OCI-LY7 (cell line): ENCODE measurements at regions not wholly inside any gene's neighbourhood (a gene's known extent, or its start where the extent isn't known, plus 50 kb on each side); places are given as distances from the start of the nearest gene placed in this dataset.

Experiments
- BruUV-seq: library from RNA; stranded (reverse); fragments of 400-500 nt; replicated peaks from 2 replicates; lab custom pipeline; 2021; lab: Mats Ljungman, UMichigan
- CTCF ChIA-PET: fragments of 300-600 bp; sonication (Branson Sonifier 250); formaldehyde crosslinking; loops from one replicate; lab custom pipeline; 2022; ENCODE audit warnings: antibody characterized with exemption; ENCODE audit not compliant: unreplicated experiment; lab: Charles Lee
- POLR2A ChIA-PET: fragments of 300-600 bp; sonication (Branson Sonifier 250); formaldehyde crosslinking; loops from one replicate; lab custom pipeline; 2022; ENCODE audit warnings: antibody characterized with exemption; lab: Charles Lee
- DNase-seq: peaks from one replicate; pipeline ENCODE4 v3.0.0-alpha.2; 2015; ENCODE audit warnings: low spot score
- H2AFZ ChIP-seq: fragments of 200-600 bp; sonication (generic), shearing (Covaris generic); 2 replicates; pipeline ENCODE4 v1.6.1; 2014; ENCODE audit warnings: mild to moderate bottlenecking, antibody characterized with exemption, low read length, moderate library complexity
- H3K27ac ChIP-seq: fragments of 200-600 bp; sonication (generic); 2 replicates; pipeline ENCODE4 v1.5.1; 2014; ENCODE audit warnings: mixed run types, low read depth, mild to moderate bottlenecking, moderate library complexity, low read length, inconsistent platforms; ENCODE audit not compliant: poor library complexity, severe bottlenecking
- H3K36me3 ChIP-seq: fragments of 200-600 bp; sonication (generic); 2 replicates; pipeline ENCODE4 v1.6.1; 2014; ENCODE audit warnings: mild to moderate bottlenecking, antibody characterized with exemption, low read length, moderate library complexity, mixed read lengths; ENCODE audit not compliant: insufficient read depth
- H3K4me1 ChIP-seq: fragments of 200-600 bp; sonication (generic); 2 replicates; pipeline ENCODE4 v1.5.1; 2014; ENCODE audit warnings: mild to moderate bottlenecking, low read length; ENCODE audit not compliant: insufficient read depth, poor library complexity, severe bottlenecking
- H3K4me2 ChIP-seq: fragments of 200-600 bp; sonication (generic); 2 replicates; pipeline ENCODE4 v1.6.1; 2014; ENCODE audit warnings: mild to moderate bottlenecking, low read length
- H3K4me3 ChIP-seq: fragments of 200-600 bp; sonication (generic); 2 replicates; pipeline ENCODE4 v1.5.1; 2014; ENCODE audit warnings: mild to moderate bottlenecking, low read depth, low read length; ENCODE audit not compliant: poor library complexity, severe bottlenecking
- H3K79me2 ChIP-seq: fragments of 200-600 bp; sonication (generic); 2 replicates; pipeline ENCODE4 v1.6.1; 2016; ENCODE audit warnings: low read depth, mild to moderate bottlenecking, low read length, moderate library complexity, mixed read lengths; ENCODE audit not compliant: insufficient read depth
- H3K9me2 ChIP-seq: fragments of 200-600 bp; sonication (generic); 2 replicates; pipeline ENCODE4 v1.6.1; 2016; ENCODE audit warnings: mild to moderate bottlenecking, low read length, mixed read lengths; ENCODE audit not compliant: insufficient read depth
- H3K9me3 ChIP-seq: fragments of 200-600 bp; sonication (generic); 2 replicates; pipeline ENCODE4 v1.6.1; 2014; ENCODE audit warnings: mild to moderate bottlenecking, mixed run types, low read length, mixed read lengths
- H4K20me1 ChIP-seq: fragments of 200-600 bp; sonication (generic); 2 replicates; pipeline ENCODE4 v1.6.1; 2014; ENCODE audit warnings: mild to moderate bottlenecking, antibody characterized with exemption, low read length, moderate library complexity, mixed read lengths; ENCODE audit not compliant: insufficient read depth
- CTCF ChIP-seq: fragments of 200-600 bp; sonication (generic); conservative IDR thresholded peaks from 2 replicates; pipeline ENCODE4 v1.5.1; 2014; ENCODE audit warnings: mild to moderate bottlenecking, antibody characterized with exemption, low read length, moderate library complexity, mixed read lengths
- EZH2phosphoT487 ChIP-seq: fragments of 200-600 bp; sonication (generic); IDR thresholded peaks from 2 replicates; pipeline ENCODE4 v1.6.1; 2018; ENCODE audit warnings: low read depth, borderline replicate concordance, mild to moderate bottlenecking, mixed run types, antibody characterized with exemption, low read length, moderate library complexity, mixed read lengths
- intact Hi-C: fragments of 100-400 bp; cut with micrococcal nuclease; formaldehyde crosslinking; loops from one replicate; pipeline ENCODE4 v1.10.0; 2022; ENCODE audit not compliant: unreplicated experiment

- no peak for TF ChIP-seq EZH2phosphoT487
- no peak for TF ChIP-seq CTCF
- H2AFZ ChIP-seq = no peak overlapping the region
- ChIA-PET CTCF (no interaction called here), POLR2A (interaction anchor here (1.1 kb wide), 1 partner anchor 25 kb away, joined by 3 read pairs; no protein-coding TSS in a partner anchor)
- H3K27ac ChIP-seq = no peak overlapping the region
- no peak overlapping the region for H3K4me3 ChIP-seq
- H3K79me2 ChIP-seq = no peaks in the 10 kb centered on the region
- no peaks in the 10 kb centered on the region for H3K4me1 ChIP-seq
- no TSS peak for BruUV-seq
- no peaks in the 10 kb centered on the region for H4K20me1 ChIP-seq
- no peaks in the 10 kb centered on the region for H3K36me3 ChIP-seq
- H3K4me2 ChIP-seq = no peak overlapping the region
- H3K9me3 ChIP-seq = no peaks in the 10 kb centered on the region
- no peaks in the 10 kb centered on the region for H3K9me2 ChIP-seq
- intact Hi-C loops = no loop called here
- DNase-seq = no peak
Observed at GRCh38 chr14:32003585-32003984, 73.5 kb upstream of the ARHGAP5 start.

GRCh38 chr14:32004300-32004699, 72.8 kb upstream of the ARHGAP5 start:
- Histone ChIP-seq H3K36me3 (no peaks in the 10 kb centered on the region), H3K27ac (no peak overlapping the region), H3K9me3 (no peaks in the 10 kb centered on the region), H3K4me1 (no peaks in the 10 kb centered on the region), H2AFZ (no peak overlapping the region), H3K9me2 (no peaks in the 10 kb centered on the region), H3K4me2 (no peak overlapping the region), H4K20me1 (no peaks in the 10 kb centered on the region), H3K79me2 (no peaks in the 10 kb centered on the region), H3K4me3 (no peak overlapping the region)
- CTCF ChIA-PET = no interaction called here
- POLR2A ChIA-PET = no interaction called here
- DNase-seq = no peak
- no TSS peak for BruUV-seq
- intact Hi-C loops = no loop called here
- TF ChIP-seq CTCF = no peak

GRCh38 chr14:32005628-32006027, 71.5 kb upstream of the ARHGAP5 start:
- no peaks in the 10 kb centered on the region for H3K79me2 ChIP-seq
- ChIA-PET POLR2A (no interaction called here), CTCF (no interaction called here)
- no peak overlapping the region for H3K4me2 ChIP-seq
- no peak for DNase-seq
- BruUV-seq = no TSS peak
- H4K20me1 ChIP-seq = no peaks in the 10 kb centered on the region
- intact Hi-C loops = no loop called here
- H3K4me3 ChIP-seq = no peak overlapping the region
- no peak for TF ChIP-seq CTCF
- no peak for TF ChIP-seq EZH2phosphoT487
- H3K36me3 ChIP-seq = no peaks in the 10 kb centered on the region
- H3K4me1 ChIP-seq = no peaks in the 10 kb centered on the region
- no peaks in the 10 kb centered on the region for H3K9me2 ChIP-seq
- no peak overlapping the region for H3K27ac ChIP-seq
- no peak overlapping the region for H2AFZ ChIP-seq
- no peaks in the 10 kb centered on the region for H3K9me3 ChIP-seq
